ENCODE measurements at regions not wholly inside any gene's neighbourhood (a gene's known extent, or its start where the extent isn't known, plus 50 kb on each side); places are given as distances from the start of the nearest gene placed in this dataset.

GRCh38 chr18:67854340-67854739 lies 337.8 kb upstream of the DSEL start:
- Mint-ChIP-seq H3K27ac (no peak overlapping the region), H3K4me1 (ENCODE audit: low read depth) (peaks cover 6% of the 10 kb centered on the region), H3K27me3 (no peaks in the 10 kb centered on the region), H3K9me3 (ENCODE audit: low read depth) (peaks cover 8% of the 10 kb centered on the region), H3K4me3 (ENCODE audit: low read depth) (no peak overlapping the region), H3K36me3 (ENCODE audit: insufficient read depth) (no peaks in the 10 kb centered on the region)
- TF ChIP-seq, protein P1, sequence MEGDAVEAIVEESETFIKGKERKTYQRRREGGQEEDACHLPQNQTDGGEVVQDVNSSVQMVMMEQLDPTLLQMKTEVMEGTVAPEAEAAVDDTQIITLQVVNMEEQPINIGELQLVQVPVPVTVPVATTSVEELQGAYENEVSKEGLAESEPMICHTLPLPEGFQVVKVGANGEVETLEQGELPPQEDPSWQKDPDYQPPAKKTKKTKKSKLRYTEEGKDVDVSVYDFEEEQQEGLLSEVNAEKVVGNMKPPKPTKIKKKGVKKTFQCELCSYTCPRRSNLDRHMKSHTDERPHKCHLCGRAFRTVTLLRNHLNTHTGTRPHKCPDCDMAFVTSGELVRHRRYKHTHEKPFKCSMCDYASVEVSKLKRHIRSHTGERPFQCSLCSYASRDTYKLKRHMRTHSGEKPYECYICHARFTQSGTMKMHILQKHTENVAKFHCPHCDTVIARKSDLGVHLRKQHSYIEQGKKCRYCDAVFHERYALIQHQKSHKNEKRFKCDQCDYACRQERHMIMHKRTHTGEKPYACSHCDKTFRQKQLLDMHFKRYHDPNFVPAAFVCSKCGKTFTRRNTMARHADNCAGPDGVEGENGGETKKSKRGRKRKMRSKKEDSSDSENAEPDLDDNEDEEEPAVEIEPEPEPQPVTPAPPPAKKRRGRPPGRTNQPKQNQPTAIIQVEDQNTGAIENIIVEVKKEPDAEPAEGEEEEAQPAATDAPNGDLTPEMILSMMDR (IDR thresholded peaks at IDR 0.05; ENCODE audit: unreplicated experiment) = no peak
- no peak for DNase-seq (ENCODE audit: low spot score, unreplicated experiment)

DNA sequence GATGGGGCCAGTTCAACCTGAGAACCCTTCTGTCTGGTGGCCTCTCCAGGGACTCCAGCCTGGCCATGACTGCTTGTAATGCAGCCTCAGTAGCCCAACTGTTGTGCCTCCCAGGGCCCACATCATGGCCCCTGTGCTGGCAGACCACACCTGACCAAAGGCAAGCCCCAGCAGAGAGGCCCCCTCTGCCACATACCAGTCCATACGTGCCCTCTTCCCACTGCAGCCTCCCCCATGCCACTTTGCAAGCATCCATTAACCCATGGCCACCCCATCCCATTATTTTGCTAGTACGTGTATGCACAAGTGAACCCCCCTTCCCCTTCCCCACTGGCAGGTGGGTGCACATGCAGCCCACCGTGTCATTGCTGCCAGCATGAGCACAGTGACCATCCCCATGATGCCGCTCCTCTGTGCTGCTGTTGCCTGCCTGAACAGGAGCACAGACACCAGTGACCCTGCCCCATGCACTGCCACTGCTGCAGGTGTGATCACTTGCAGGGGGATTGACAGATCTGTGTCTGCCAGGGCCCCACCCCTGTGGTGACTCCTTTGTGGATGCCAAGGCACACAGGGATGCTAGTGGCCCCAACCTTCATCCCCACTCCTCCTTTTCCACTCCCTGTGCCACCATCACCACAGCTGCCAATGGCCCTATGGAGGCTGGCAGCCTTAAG lies 330.0 kb upstream of the DSEL start:
- H3K9me3 Mint-ChIP-seq (ENCODE audit: low read depth) = peaks cover 22% of the 10 kb centered on the region
- no peak overlapping the region for H3K27ac Mint-ChIP-seq
- TF ChIP-seq, protein P1 (IDR thresholded peaks at IDR 0.05; ENCODE audit: unreplicated experiment) = no peak
- H3K36me3 Mint-ChIP-seq (ENCODE audit: insufficient read depth) = no peaks in the 10 kb centered on the region
- H3K4me3 Mint-ChIP-seq (ENCODE audit: low read depth) = no peak overlapping the region
- H3K4me1 Mint-ChIP-seq (ENCODE audit: low read depth) = peaks cover 5% of the 10 kb centered on the region
- no peak for DNase-seq (ENCODE audit: low spot score, unreplicated experiment)
- no peaks in the 10 kb centered on the region for H3K27me3 Mint-ChIP-seq

DNA sequence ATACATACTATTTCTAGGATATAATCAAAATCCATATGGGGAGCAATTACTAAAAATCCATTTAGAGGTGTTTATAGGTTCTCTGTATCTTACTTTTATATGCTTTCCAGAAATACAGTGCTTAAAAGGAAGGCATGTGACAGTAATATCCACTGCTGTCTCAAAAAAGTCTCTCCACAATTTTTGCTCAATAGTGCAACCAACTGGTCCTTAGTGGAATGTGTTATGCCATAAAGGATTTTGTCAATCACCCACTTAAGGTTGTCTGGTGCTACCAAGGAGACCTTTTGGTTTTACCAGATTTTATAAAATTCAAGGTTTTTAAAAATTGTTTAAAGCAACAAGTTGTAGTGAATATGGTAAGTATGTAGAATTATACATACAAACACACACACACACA lies 328.5 kb upstream of the DSEL start:
- Mint-ChIP-seq H3K9me3 (ENCODE audit: low read depth) (peaks cover 22% of the 10 kb centered on the region), H3K27me3 (no peaks in the 10 kb centered on the region), H3K4me3 (ENCODE audit: low read depth) (no peak overlapping the region), H3K36me3 (ENCODE audit: insufficient read depth) (no peaks in the 10 kb centered on the region), H3K27ac (no peak overlapping the region), H3K4me1 (ENCODE audit: low read depth) (peaks cover 5% of the 10 kb centered on the region)
- TF ChIP-seq, protein P1 (IDR thresholded peaks at IDR 0.05; ENCODE audit: unreplicated experiment) = no peak
- no peak for DNase-seq (ENCODE audit: low spot score, unreplicated experiment)

DNA sequence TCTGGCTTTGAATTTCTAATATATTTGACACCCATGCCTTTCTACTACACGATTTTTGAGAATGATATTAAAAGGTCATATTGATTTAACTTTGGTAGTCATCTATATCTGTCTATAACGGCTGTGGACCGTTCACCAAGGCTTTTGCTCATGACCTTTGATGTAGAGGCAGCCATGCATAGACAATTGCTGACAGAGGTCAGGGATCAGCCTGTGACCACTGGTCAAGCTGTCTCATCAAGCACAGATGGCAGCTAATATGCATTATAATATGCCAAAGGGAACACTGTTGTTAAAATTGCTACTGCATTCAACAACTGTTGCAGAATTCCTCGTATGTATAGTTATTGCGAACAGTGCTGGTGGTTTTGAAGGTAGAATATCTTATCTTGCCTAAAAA lies 323.9 kb upstream of the DSEL start:
- no peaks in the 10 kb centered on the region for H3K36me3 Mint-ChIP-seq (ENCODE audit: insufficient read depth)
- TF ChIP-seq, protein P1 (IDR thresholded peaks at IDR 0.05; ENCODE audit: unreplicated experiment) = no peak
- H3K9me3 Mint-ChIP-seq (ENCODE audit: low read depth) = no peaks in the 10 kb centered on the region
- no peak for DNase-seq (ENCODE audit: low spot score, unreplicated experiment)
- H3K4me3 Mint-ChIP-seq (ENCODE audit: low read depth) = no peak overlapping the region
- H3K4me1 Mint-ChIP-seq (ENCODE audit: low read depth) = no peaks in the 10 kb centered on the region
- no peaks in the 10 kb centered on the region for H3K27me3 Mint-ChIP-seq
- no peak overlapping the region for H3K27ac Mint-ChIP-seq

- no peaks in the 10 kb centered on the region for H3K9me3 Mint-ChIP-seq (ENCODE audit: low read depth)
- H3K27ac Mint-ChIP-seq = no peak overlapping the region
- no peak for DNase-seq (ENCODE audit: low spot score, unreplicated experiment)
- no peak overlapping the region for H3K4me3 Mint-ChIP-seq (ENCODE audit: low read depth)
- TF ChIP-seq, protein P1 (IDR thresholded peaks at IDR 0.05; ENCODE audit: unreplicated experiment) = no peak
- peaks cover 8% of the 10 kb centered on the region for H3K4me1 Mint-ChIP-seq (ENCODE audit: low read depth)
- no peaks in the 10 kb centered on the region for H3K36me3 Mint-ChIP-seq (ENCODE audit: insufficient read depth)
- H3K27me3 Mint-ChIP-seq = no peaks in the 10 kb centered on the region
These were observed 301.9 kb upstream of the DSEL start for GRCh38 chr18:67818432-67818831.

All from progenitor cell of endocrine pancreas (in vitro differentiated cells).